ENCODE measurements at regions not wholly inside any gene's neighbourhood (a gene's known extent, or its start where the extent isn't known, plus 50 kb on each side); places are given as distances from the start of the nearest gene placed in this dataset.
A peak's percentile ranks its signal among the peaks of the same experiment; 100 is the strongest.
"Not testable (repeated sequence)": the region's sequence is repeated elsewhere in the genome, so short reads cannot be mapped to it uniquely, and the experiment has no call there.

GRCh38 chr3:174336784-174337183 lies 522.4 kb upstream of the NAALADL2 start:
- DNase-seq: no peak

DNA sequence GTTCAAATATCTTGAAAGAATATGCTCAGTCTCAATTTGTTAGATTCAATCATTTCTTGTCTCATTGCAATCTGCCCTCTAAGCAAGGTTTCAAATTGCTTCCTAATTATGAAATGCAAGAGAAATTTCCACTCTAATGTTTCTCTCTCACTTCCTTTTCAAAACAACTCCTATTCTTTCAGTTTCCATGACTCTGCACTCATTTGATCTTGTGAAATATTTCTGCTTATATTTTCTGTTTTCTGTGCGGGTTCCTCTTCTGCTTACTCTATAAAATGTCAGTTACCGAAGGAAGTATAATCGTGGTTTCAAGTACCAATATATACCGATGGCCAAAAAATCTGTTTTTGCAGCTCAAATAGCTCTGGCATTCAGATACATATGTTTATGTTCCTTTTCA lies 521.9 kb upstream of the NAALADL2 start:
- DNase-seq: peak; percentile 94

DNA sequence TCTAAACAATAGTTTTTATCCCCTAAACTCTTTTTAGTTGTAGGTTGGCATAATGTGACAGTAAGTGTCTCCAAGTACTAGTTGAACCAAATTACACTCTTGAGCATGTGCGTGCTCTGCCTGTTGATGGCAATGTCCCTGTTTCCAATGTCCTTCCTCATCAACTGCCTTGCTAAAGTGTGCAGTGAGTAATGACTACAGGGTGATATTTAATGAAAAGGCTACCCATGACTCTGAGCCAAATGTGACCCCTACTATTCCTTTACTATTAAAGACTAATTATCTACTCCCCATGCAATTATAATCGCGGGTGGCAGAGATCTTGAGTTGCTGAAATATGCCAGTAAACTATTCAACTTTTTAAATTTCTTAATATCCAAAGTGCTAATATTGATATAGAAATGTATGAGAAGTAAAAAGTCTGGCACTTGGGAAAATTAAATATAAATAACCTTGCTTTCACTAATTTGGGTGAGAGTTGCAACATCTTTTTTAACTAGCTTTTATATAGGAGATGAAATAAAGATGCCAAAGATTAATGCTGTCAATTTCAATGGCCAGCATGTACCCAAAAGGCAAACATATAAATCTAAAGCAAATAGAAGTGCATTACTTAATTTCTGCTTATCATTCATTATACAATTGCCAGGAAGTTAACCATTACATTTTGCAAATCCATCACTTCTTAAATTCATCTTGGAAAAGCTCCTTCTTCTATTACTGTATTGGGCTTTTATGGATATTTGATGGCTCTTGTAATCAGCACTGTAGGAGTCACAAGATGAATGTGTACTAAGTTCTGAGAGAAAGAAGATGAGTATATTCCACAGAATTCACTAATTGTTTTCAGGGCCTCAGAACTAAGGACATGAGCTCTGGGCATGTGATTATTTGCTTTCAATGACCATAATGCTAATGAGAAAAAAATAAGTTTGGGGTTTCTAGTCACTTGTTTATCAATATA lies 518.2 kb upstream of the NAALADL2 start:
- no peak for DNase-seq

DNA sequence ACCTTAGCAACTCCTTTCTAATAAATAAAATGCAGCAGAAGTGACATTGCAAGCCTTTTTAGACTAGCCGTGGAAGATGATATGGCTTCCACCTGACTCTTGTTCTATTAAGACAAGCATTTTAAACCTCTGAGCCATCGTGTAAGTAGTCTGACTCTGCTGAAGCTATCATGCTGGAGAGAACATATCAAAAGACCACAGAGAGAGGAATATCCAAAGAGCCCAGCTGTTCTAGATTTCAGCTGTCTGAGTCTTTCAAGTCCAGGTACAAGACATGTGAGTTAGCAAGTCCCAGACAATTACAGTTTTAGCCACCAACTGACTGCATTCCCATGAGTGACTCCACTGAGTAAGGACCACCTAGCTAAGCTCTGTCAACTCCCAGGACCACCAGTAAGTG lies 517.0 kb upstream of the NAALADL2 start:
- no peak for DNase-seq

GRCh38 chr3:174342941-174343501 lies 516.1 kb upstream of the NAALADL2 start:
- no peak for DNase-seq

- no peak for DNase-seq
Measured at GRCh38 chr3:174346141-174346540, 513.0 kb upstream of the NAALADL2 start.

- no peak for DNase-seq
Measured at GRCh38 chr3:174346571-174346970, 512.6 kb upstream of the NAALADL2 start.

GRCh38 chr3:174347474-174348138 lies 511.5 kb upstream of the NAALADL2 start:
- DNase-seq: no peak

GRCh38 chr3:174352227-174352626 lies 506.9 kb upstream of the NAALADL2 start:
- no peak for DNase-seq

DNA sequence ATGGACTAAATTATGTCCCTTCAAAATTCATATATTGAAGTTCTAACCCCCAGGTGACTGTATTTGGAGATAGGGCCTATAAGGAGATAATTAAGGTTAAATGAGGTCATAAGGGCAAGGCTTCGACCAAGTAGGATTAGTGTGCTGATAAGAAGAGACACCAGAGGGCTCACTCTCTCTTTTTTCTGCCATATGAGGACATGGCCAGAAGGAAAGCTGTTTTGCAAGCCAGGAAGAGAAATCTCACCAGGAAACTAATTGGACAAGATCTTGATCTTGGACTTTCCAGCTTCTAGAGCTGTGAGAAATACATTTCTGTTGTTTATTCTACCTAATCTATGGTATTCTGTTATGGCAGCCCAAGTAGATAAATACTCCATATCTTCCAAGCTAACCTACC lies 503.6 kb upstream of the NAALADL2 start:
- peak; percentile 45 for DNase-seq

DNA sequence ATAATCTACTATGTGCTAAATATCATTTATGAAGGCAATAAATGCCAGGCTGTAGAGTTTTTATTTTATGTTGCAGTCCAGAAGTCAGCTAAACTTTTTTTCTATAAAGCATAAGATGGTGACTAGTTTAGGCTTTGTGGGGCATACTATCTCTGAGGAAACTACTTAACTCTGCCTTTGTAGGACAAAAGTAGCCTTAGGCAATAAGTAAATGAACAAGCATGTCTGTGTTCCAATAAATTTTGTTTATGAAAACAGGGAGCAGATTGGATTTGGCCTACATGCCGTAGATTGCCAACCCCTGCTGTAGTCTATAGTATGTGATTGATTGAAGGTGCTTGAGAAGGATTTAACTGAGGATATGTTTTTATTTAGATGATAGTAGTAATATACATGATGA lies 502.5 kb upstream of the NAALADL2 start:
- DNase-seq: no peak

- DNase-seq: no peak
Measured at GRCh38 chr3:174358252-174358651, 500.9 kb upstream of the NAALADL2 start.

DNA sequence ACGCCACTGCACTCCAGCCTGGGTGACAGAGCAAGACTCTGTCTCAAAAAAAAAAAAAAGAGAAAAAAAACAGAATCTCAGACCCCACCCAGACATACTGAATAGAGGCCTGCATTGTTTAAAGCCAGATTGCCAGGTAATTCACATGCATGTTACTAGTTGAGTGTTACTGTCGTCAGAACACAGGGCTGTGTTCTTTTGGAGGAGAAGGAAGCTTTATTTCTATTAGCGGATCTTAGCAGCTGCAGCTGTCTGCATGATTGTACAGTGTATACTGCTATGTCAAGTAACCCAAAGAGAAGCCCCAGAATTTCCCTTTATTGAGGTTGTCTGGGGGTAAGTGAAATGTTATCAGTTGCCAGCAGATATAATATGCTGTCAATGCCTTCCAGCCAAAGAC lies 496.6 kb upstream of the NAALADL2 start:
- DNase-seq: no peak

DNA sequence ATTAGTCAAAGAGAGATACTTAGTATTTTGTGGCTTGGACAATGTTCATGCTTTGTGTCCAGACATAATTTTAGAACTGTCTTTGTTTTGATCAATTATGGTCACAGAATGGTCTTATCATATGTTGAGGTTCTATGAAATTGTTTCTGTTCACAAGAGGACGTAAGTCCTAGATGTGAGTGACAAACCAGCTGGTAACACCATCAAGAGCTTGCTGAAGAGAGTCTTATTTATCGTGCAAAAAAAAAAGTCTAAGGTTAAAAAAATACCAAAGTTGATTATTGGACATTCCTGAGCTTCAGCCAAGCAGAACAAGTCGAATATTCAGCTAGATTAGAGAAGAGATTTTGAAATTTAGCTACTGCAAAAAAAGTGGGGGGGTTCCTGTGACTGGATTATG lies 495.9 kb upstream of the NAALADL2 start:
- no peak for DNase-seq

- DNase-seq: no peak
Measured at GRCh38 chr3:174365796-174366195, 493.3 kb upstream of the NAALADL2 start.

DNA sequence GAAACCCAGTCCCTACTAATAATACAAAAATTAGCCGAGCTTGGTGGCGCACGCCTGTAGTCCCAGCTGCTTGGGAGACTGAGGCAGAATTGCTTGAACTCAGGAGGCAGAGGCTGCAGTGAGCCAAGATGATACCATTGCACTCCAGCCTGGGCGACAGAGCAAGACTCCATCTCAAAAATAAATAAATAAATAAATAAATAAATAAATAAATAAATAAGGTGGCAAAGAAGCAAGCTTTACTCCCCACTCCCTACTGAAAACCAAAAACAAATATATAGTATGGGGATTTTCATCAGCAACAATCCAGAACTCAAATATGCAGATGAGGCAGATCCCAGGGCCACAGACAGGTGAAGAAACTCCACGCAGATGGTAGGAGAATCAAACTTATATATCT lies 492.2 kb upstream of the NAALADL2 start:
- not testable (repeated sequence) for DNase-seq

DNA sequence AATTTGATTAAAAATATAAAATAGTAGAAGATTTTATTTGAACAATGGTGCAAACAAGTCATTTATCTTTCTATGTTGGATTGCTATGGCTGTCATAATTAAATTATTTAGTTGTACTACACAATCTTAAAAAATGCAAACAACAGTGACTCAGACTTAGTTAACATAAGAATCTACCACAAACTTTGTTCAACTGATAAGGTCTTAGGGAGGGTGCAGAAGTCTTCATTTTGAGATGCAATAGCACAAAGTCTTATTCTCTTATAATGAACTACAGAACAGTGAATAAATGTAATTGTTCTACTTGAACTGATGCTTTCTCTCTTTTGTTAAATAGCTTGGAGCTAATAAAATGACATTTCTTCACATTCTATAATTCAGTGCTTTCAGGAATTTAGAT lies 482.8 kb upstream of the NAALADL2 start:
- DNase-seq: no peak

DNA sequence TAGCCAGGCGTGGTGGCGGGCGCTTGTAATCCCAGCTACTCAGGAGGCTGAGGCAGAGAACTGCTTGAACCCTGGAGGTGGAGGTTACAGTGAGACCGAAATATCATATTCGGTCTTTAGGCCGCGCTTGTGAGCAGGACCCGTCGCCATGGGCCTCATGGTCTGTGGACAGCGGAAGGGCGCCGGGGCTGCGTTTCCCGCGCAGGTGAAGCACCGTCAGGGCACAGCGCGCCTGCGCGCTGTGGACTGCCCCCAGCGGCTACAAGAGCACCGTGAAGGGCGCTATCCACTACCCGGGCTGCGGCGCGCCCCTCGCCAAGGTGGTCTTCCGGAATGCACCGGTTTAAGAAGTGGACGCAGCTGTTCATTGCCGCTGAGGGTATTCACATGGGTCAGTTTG lies 482.0 kb upstream of the NAALADL2 start:
- DNase-seq: no peak

DNA sequence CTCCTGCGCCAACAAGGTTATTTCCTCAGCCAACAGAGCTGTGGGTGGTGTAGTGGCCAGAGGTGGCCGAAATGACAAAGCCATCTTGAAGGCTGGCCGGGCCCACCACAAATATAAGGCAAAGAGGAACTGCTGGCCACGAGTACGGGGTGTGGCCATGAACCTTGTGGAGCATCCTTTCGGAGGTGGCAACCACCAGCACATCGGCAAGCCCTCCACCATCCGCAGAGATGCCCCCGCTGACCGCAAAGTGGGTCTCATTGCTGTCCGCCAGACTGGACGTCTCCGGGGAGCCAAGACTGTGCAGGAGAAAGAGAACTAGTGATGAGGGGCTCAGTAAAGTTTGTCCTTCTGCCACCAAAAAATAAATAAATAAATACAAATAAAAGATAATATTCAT lies 481.4 kb upstream of the NAALADL2 start:
- no peak for DNase-seq

DNA sequence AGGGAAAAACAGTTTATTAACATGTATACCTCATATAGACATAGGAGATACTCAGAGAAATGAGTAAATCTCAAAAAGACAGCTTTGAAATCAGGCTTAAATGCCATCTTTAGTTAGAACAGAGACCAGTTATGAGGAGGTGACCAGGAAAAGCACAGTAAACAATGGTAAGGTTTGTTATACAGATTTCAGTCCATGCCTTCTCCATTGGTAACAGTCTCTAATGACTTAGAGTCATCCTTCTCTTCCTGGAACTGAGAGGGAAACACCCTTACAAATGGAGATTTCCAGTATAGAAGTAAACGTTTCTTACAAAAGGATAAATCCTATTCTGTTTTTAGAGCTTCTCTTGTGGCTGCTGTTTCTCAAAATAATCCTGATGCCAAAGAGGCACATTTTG lies 476.3 kb upstream of the NAALADL2 start:
- DNase-seq: no peak

DNA sequence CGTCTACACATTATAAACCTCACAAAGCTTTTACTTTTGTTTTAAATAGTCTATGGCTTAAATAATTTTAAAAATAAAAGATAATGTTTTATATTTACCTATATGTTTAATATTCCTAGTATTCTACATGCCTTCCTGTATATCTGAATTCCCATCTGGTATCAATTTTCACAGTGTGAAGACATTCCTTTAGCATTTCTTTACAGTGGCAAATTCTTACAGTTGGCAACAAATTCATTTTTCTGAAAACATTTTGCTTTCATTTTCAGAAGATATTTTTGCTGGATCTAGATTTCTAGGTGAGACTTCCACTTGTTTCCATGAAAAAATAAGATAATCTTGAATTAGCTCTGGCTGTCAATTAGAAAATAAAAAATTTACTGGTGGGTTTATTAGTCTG lies 471.4 kb upstream of the NAALADL2 start:
- no peak for DNase-seq

GRCh38 chr3:174397848-174398247 lies 461.3 kb upstream of the NAALADL2 start:
- DNase-seq: peak; percentile 26

GRCh38 chr3:174398761-174399160 lies 460.4 kb upstream of the NAALADL2 start:
- DNase-seq: no peak

GRCh38 chr3:174403831-174404230 lies 455.3 kb upstream of the NAALADL2 start:
- DNase-seq: no peak

Measured in MV-4-11 (cell line).